Activated naive CD4-positive, alpha-beta T cell treated with anti-CD3 and anti-CD28 coated beads, Interleukin-2, amount 10 ng/mL, durations not matched to agents 7 days and 5 days (primary cell): ENCODE measurements at regions not wholly inside any gene's neighbourhood (a gene's known extent, or its start where the extent isn't known, plus 50 kb on each side); places are given as distances from the start of the nearest gene placed in this dataset.

Source experiments
- CTCF ChIA-PET: fragments of 350-600 bp; sonication (Branson Sonifier 250); formaldehyde crosslinking; loops from one replicate; lab custom pipeline; 2021; ENCODE audit warnings: antibody characterized with exemption; lab: Charles Lee
- DNase-seq: peaks from one replicate; pipeline ENCODE4 v3.0.0-alpha.2; 2020
- H3K27ac Mint-ChIP-seq: one replicate; pipeline ENCODE4 v1.8.0; 2021; ENCODE audit warnings: mild to moderate bottlenecking, moderate library complexity, mixed read lengths
- H3K27me3 Mint-ChIP-seq: one replicate; pipeline ENCODE4 v1.8.0; 2021; ENCODE audit warnings: mild to moderate bottlenecking, mixed read lengths
- H3K36me3 Mint-ChIP-seq: one replicate; pipeline ENCODE4 v1.8.0; 2021; ENCODE audit warnings: mixed read lengths
- H3K4me1 Mint-ChIP-seq: one replicate; pipeline ENCODE4 v1.8.0; 2021; ENCODE audit warnings: mixed read lengths
- H3K4me3 Mint-ChIP-seq: one replicate; pipeline ENCODE4 v1.8.0; 2021; ENCODE audit warnings: mild to moderate bottlenecking, moderate library complexity, mixed read lengths
- H3K9me3 Mint-ChIP-seq: one replicate; pipeline ENCODE4 v1.8.0; 2021; ENCODE audit warnings: mixed read lengths

DNA sequence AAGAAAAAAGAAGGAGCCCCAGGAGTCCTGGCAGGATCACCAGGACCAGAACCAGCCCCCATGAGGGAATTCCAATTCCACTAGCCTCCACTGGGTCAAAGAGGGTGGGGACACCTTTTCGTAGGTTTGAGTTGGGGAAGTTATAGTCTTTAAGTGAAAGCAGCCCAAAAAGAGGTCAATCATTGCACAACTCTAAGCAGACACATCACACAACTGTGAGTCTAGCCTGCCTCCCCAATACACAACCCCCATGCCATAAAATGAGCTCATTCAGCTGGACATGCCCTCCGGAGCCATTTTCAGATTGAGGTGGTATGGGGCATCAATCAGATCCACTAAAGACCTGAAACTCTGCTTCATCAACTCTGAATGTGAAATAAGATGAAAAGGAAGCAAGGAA lies 179.9 kb downstream of the NPHP4 start:
- no peak for DNase-seq
- peaks cover 1% of the 10 kb centered on the region for H3K27me3 Mint-ChIP-seq
- H3K4me3 Mint-ChIP-seq, result no peak overlapping the region
- CTCF ChIA-PET, result no interaction called here
- no peaks in the 10 kb centered on the region for H3K4me1 Mint-ChIP-seq
- H3K9me3 Mint-ChIP-seq, result no peaks in the 10 kb centered on the region
- H3K36me3 Mint-ChIP-seq, result no peaks in the 10 kb centered on the region
- H3K27ac Mint-ChIP-seq, result no peak overlapping the region

DNA sequence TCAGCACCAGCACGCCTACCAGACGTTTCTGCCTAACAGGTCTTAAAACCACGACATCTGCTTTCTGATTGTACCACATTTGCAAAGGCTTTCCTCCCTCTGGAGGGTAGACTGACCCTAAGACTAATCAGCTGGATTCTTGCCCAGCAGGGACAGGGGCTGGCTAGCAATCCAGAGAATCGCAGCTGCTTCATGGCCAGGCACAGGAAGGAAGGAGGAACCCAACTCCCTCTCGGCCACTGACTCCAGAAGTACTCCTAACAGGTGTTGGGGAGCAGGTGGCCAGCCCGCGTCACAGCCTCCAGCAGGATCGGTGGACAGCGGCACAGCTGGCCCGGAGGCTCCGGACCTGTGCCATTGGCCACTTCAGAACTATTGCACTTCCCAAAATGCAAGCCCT lies 180.8 kb downstream of the NPHP4 start:
- Mint-ChIP-seq H3K36me3 (no peaks in the 10 kb centered on the region), H3K4me1 (no peaks in the 10 kb centered on the region), H3K4me3 (no peak overlapping the region), H3K9me3 (no peaks in the 10 kb centered on the region), H3K27ac (no peak overlapping the region), H3K27me3 (no peaks in the 10 kb centered on the region)
- no peak for DNase-seq
- CTCF ChIA-PET, result no interaction called here

DNA sequence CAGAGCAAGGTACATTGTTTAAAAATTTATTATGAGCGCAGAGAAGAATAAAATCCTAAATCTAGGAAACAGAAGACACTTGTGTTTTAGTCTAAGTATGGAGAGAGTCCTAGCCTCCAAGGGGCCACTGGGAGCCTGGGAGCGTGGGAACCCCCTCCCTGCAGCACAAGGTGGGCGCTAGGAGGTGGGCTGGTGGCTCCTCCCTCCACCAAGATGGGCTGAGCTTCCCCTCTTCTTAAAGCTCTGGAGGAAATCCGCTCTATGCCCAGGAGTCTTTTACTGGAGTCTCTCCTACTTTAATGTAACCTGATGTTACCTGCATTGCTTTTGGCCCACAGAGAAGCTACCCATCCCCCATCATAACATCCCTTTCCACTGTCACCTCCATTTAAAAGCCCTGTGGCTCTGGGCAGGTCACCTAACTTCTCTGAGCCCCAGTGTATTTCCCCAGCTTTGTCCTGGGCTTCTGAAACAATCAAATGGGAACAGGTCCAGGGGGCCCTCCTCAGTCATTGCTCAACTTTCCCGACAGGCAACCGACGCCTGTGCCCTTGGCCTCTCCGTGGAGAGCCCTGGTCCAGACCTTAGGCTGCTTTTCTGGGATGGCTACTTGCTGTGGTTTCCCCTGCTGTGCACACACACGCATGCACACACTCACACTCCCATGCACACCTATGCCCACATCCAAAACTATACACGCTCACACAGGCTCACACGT lies 181.5 kb downstream of the NPHP4 start:
- DNase-seq, result no peak
- Mint-ChIP-seq H3K4me3 (no peak overlapping the region), H3K36me3 (no peaks in the 10 kb centered on the region), H3K27ac (no peak overlapping the region), H3K27me3 (no peaks in the 10 kb centered on the region), H3K9me3 (no peaks in the 10 kb centered on the region), H3K4me1 (no peaks in the 10 kb centered on the region)
- CTCF ChIA-PET, result no interaction called here

GRCh38 chr1:5810131-5810530 lies 182.1 kb downstream of the NPHP4 start:
- Mint-ChIP-seq H3K9me3 (no peaks in the 10 kb centered on the region), H3K4me3 (no peak overlapping the region), H3K27ac (no peak overlapping the region), H3K4me1 (no peaks in the 10 kb centered on the region), H3K27me3 (no peaks in the 10 kb centered on the region), H3K36me3 (no peaks in the 10 kb centered on the region)
- CTCF ChIA-PET, result no interaction called here
- DNase-seq, result no peak

- no peaks in the 10 kb centered on the region for H3K9me3 Mint-ChIP-seq
- H3K36me3 Mint-ChIP-seq, result no peaks in the 10 kb centered on the region
- H3K27me3 Mint-ChIP-seq, result no peaks in the 10 kb centered on the region
- H3K4me1 Mint-ChIP-seq, result no peaks in the 10 kb centered on the region
- no peak overlapping the region for H3K4me3 Mint-ChIP-seq
- DNase-seq, result no peak
- H3K27ac Mint-ChIP-seq, result no peak overlapping the region
- CTCF ChIA-PET, result no interaction called here
Measured at GRCh38 chr1:5809207-5809788, 182.9 kb downstream of the NPHP4 start.

DNA sequence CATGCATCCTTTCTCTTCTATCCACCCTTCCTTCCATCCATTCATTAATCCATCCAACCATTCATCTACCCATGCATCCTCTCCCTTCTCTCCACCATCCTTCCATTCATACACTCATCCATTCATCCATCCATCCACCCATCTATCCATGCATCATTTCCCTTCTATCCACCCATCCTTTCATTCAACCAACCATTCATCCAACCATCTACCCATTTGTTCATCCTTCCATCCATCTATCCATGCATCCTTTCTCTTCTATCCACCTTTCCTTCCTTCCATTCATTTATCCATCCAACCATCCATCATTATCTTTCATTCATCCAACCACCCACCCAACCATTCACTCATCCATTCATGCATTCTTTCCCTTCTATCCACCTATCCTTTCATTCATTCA lies 188.4 kb downstream of the NPHP4 start:
- Mint-ChIP-seq H3K4me3 (no peak overlapping the region), H3K27ac (no peak overlapping the region), H3K27me3 (no peaks in the 10 kb centered on the region), H3K36me3 (no peaks in the 10 kb centered on the region), H3K4me1 (no peaks in the 10 kb centered on the region), H3K9me3 (no peaks in the 10 kb centered on the region)
- DNase-seq, result no peak
- CTCF ChIA-PET, result no interaction called here

- Mint-ChIP-seq H3K36me3 (no peaks in the 10 kb centered on the region), H3K4me3 (no peak overlapping the region), H3K27ac (no peak overlapping the region), H3K27me3 (no peaks in the 10 kb centered on the region), H3K4me1 (no peaks in the 10 kb centered on the region), H3K9me3 (no peaks in the 10 kb centered on the region)
- CTCF ChIA-PET, result no interaction called here
- DNase-seq, result no peak
Measured at GRCh38 chr1:5802606-5803005, 189.6 kb downstream of the NPHP4 start.

GRCh38 chr1:5798904-5799303 lies 193.3 kb downstream of the NPHP4 start:
- no peak for DNase-seq
- Mint-ChIP-seq H3K4me3 (no peak overlapping the region), H3K27ac (no peak overlapping the region), H3K4me1 (no peaks in the 10 kb centered on the region), H3K36me3 (no peaks in the 10 kb centered on the region), H3K27me3 (peaks cover 5% of the 10 kb centered on the region), H3K9me3 (no peaks in the 10 kb centered on the region)
- CTCF ChIA-PET, result no interaction called here

- Mint-ChIP-seq H3K4me3 (no peak overlapping the region), H3K27me3 (peaks cover 5% of the 10 kb centered on the region), H3K36me3 (no peaks in the 10 kb centered on the region), H3K27ac (no peak overlapping the region), H3K4me1 (no peaks in the 10 kb centered on the region), H3K9me3 (no peaks in the 10 kb centered on the region)
- no peak for DNase-seq
- CTCF ChIA-PET, result no interaction called here
Measured at GRCh38 chr1:5798151-5798730, 194.0 kb downstream of the NPHP4 start.

DNA sequence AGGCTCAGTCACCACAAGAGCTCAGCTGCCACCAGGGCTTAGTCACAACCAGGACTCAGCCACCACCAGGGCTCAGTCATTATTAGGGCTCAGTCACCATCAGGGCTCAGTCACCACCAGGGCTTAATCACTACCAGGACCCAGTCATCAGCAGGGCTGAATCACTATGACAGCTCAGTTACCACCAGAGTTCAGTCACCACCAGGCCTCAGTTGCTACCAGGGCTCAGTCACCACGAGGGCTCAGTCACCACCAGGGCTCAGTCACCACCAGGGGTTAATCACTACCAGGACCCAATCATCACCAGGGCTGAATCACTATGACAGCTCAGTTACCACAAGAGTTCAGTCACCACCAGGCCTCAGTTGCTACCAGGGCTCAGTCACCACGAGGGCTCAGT lies 196.2 kb downstream of the NPHP4 start:
- Mint-ChIP-seq H3K27me3 (peaks cover 5% of the 10 kb centered on the region), H3K9me3 (no peaks in the 10 kb centered on the region), H3K27ac (no peak overlapping the region), H3K4me3 (no peak overlapping the region), H3K36me3 (no peaks in the 10 kb centered on the region), H3K4me1 (no peaks in the 10 kb centered on the region)
- DNase-seq, result no peak
- CTCF ChIA-PET, result no interaction called here

GRCh38 chr1:5794279-5794678 lies 197.9 kb downstream of the NPHP4 start:
- H3K27me3 Mint-ChIP-seq, result peaks cover 5% of the 10 kb centered on the region

GRCh38 chr1:5793516-5793915 lies 198.7 kb downstream of the NPHP4 start:
- no peaks in the 10 kb centered on the region for H3K36me3 Mint-ChIP-seq
- H3K9me3 Mint-ChIP-seq, result peaks cover 2% of the 10 kb centered on the region
- H3K4me3 Mint-ChIP-seq, result no peak overlapping the region
- CTCF ChIA-PET, result no interaction called here
- no peak for DNase-seq
- H3K4me1 Mint-ChIP-seq, result no peaks in the 10 kb centered on the region
- H3K27ac Mint-ChIP-seq, result no peak overlapping the region
- H3K27me3 Mint-ChIP-seq, result peaks cover 5% of the 10 kb centered on the region

More at GRCh38 chr1:5794279-5794678, 197.9 kb downstream of the NPHP4 start:
- Mint-ChIP-seq H3K27ac (no peak overlapping the region), H3K36me3 (no peaks in the 10 kb centered on the region), H3K4me3 (no peak overlapping the region), H3K4me1 (no peaks in the 10 kb centered on the region), H3K9me3 (peaks cover 2% of the 10 kb centered on the region)
- CTCF ChIA-PET, result no interaction called here
- no peak for DNase-seq

GRCh38 chr1:5781079-5781478 lies 211.1 kb downstream of the NPHP4 start:
- no peak overlapping the region for H3K4me3 Mint-ChIP-seq
- no peaks in the 10 kb centered on the region for H3K4me1 Mint-ChIP-seq
- H3K27ac Mint-ChIP-seq, result no peak overlapping the region
- H3K36me3 Mint-ChIP-seq, result no peaks in the 10 kb centered on the region
- peaks cover 7% of the 10 kb centered on the region for H3K9me3 Mint-ChIP-seq
- CTCF ChIA-PET, result no interaction called here
- DNase-seq, result no peak
- H3K27me3 Mint-ChIP-seq, result no peaks in the 10 kb centered on the region

DNA sequence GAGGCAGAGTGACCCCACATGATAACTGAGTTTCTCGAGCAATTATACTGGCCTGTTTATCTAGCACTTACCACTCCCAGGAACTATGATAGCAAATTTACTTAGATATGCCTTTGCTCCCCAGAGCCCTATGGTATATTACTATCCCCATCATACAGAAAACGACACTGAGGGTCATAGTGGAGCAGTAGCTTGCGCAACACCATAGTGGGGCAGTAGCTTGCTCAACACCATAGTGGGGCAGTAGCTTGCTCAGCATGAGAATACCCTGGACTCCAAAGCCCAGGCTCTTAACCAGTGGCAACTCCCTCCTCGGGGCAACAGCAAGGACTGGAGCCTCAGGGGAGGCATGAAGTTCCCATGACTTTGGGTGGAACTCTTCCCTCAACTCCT lies 211.9 kb downstream of the NPHP4 start:
- DNase-seq, result no peak
- Mint-ChIP-seq H3K4me3 (no peak overlapping the region), H3K27ac (no peak overlapping the region), H3K4me1 (no peaks in the 10 kb centered on the region), H3K36me3 (no peaks in the 10 kb centered on the region), H3K27me3 (no peaks in the 10 kb centered on the region), H3K9me3 (peaks cover 7% of the 10 kb centered on the region)
- CTCF ChIA-PET, result no interaction called here
